Activated T-cell treated with anti-CD3 and anti-CD28 coated beads, Interleukin-2, amount 50 U/mL, for 72 hours (primary cell): ENCODE measurements at regions not wholly inside any gene's neighbourhood (a gene's known extent, or its start where the extent isn't known, plus 50 kb on each side); places are given as distances from the start of the nearest gene placed in this dataset.

ENCODE experiments used
- ATAC-seq, 2 donors: fragments of 150-1000 bp; cut with Tn5 transposase; replicated peaks in 1 of 2; 2 replicates each; pipeline ENCODE4 v1.10.0; 2021; ENCODE audit warnings: moderate library complexity in 2 of 2, mild to moderate bottlenecking in 1 of 2
- DNase-seq, 2 donors: peaks; one replicate each; pipeline ENCODE4 v3.0.0; 2021 to 2022; ENCODE audit warnings: mixed read lengths in 1 of 2
- H3K27ac Mint-ChIP-seq: one replicate; pipeline ENCODE4 v1.8.0; 2022; ENCODE audit warnings: mild to moderate bottlenecking, moderate library complexity, mixed read lengths
- H3K27me3 Mint-ChIP-seq: one replicate; pipeline ENCODE4 v1.8.0; 2022; ENCODE audit warnings: low read depth, mixed read lengths
- H3K36me3 Mint-ChIP-seq, 2 donors: one replicate each; pipeline ENCODE4 v1.8.0; 2022; ENCODE audit warnings: mixed read lengths in 2 of 2, mild to moderate bottlenecking in 1 of 2; ENCODE audit not compliant: insufficient read depth in 2 of 2
- H3K4me1 Mint-ChIP-seq: one replicate; pipeline ENCODE4 v1.8.0; 2022; ENCODE audit warnings: low read depth, mixed read lengths
- H3K4me3 Mint-ChIP-seq, 2 donors: one replicate each; pipeline ENCODE4 v1.8.0; 2022; ENCODE audit warnings: mild to moderate bottlenecking in 2 of 2, mixed read lengths in 2 of 2, moderate library complexity in 2 of 2
- H3K9me3 Mint-ChIP-seq, 2 donors: one replicate each; pipeline ENCODE4 v1.8.0; 2022; ENCODE audit warnings: mixed read lengths in 2 of 2

- Mint-ChIP-seq H3K4me1 (peaks cover 6% of the 10 kb centered on the region), H3K27me3 (peaks cover 52% of the 10 kb centered on the region), H3K4me3 (no peak overlapping the region), H3K27ac (no peak overlapping the region), H3K36me3 (peaks cover 0 to 1% of the 10 kb centered on the region in 2 donors), H3K9me3 (peaks cover 0 to 1% of the 10 kb centered on the region in 2 donors)
- ATAC-seq (no peak), DNase-seq (no peak)
Measured at GRCh38 chr7:28346676-28347363, 65.5 kb upstream of the CREB5 start.

- H3K4me1 Mint-ChIP-seq: peaks cover 6% of the 10 kb centered on the region
- H3K36me3 Mint-ChIP-seq: peaks cover 0 to 1% of the 10 kb centered on the region in 2 donors
- ATAC-seq (no peak), DNase-seq (no peak)
- no peak overlapping the region for H3K4me3 Mint-ChIP-seq
- peaks cover 0 to 1% of the 10 kb centered on the region in 2 donors for H3K9me3 Mint-ChIP-seq
- H3K27me3 Mint-ChIP-seq: peaks cover 47% of the 10 kb centered on the region
- no peak overlapping the region for H3K27ac Mint-ChIP-seq
Measured at GRCh38 chr7:28347475-28348318, 64.6 kb upstream of the CREB5 start.

GRCh38 chr7:28348636-28349035 lies 63.7 kb upstream of the CREB5 start:
- DNase-seq (no peak), ATAC-seq (no peak)
- H3K9me3 Mint-ChIP-seq: no peaks in the 10 kb centered on the region
- peaks cover 0 to 1% of the 10 kb centered on the region in 2 donors for H3K36me3 Mint-ChIP-seq
- H3K4me1 Mint-ChIP-seq: peaks cover 6% of the 10 kb centered on the region
- H3K27ac Mint-ChIP-seq: no peak overlapping the region
- no peak overlapping the region for H3K4me3 Mint-ChIP-seq
- peaks cover 41% of the 10 kb centered on the region for H3K27me3 Mint-ChIP-seq

GRCh38 chr7:28349637-28350036 lies 62.7 kb upstream of the CREB5 start:
- ATAC-seq (no peak), DNase-seq (no peak)
- peaks cover 6% of the 10 kb centered on the region for H3K4me1 Mint-ChIP-seq
- no peaks in the 10 kb centered on the region for H3K9me3 Mint-ChIP-seq
- H3K4me3 Mint-ChIP-seq: no peak overlapping the region
- H3K36me3 Mint-ChIP-seq: no peaks in the 10 kb centered on the region
- H3K27me3 Mint-ChIP-seq: peaks cover 34% of the 10 kb centered on the region
- no peak overlapping the region for H3K27ac Mint-ChIP-seq

- Mint-ChIP-seq H3K27me3 (peaks cover 28% of the 10 kb centered on the region), H3K9me3 (no peaks in the 10 kb centered on the region), H3K4me1 (peaks cover under 1% of the 10 kb centered on the region), H3K4me3 (no peak overlapping the region), H3K27ac (no peak overlapping the region), H3K36me3 (no peaks in the 10 kb centered on the region)
- DNase-seq: no peak
- no peak for ATAC-seq
Measured at GRCh38 chr7:28350662-28351061, 61.7 kb upstream of the CREB5 start.

- H3K36me3 Mint-ChIP-seq: no peaks in the 10 kb centered on the region
- no peaks in the 10 kb centered on the region for H3K4me1 Mint-ChIP-seq
- peaks cover 22% of the 10 kb centered on the region for H3K27me3 Mint-ChIP-seq
- H3K27ac Mint-ChIP-seq: no peak overlapping the region
- no peaks in the 10 kb centered on the region for H3K9me3 Mint-ChIP-seq
- no peak for DNase-seq
- no peak overlapping the region for H3K4me3 Mint-ChIP-seq
- ATAC-seq: no peak
Measured at GRCh38 chr7:28351450-28351849, 60.9 kb upstream of the CREB5 start.

GRCh38 chr7:28354601-28355402 lies 57.5 kb upstream of the CREB5 start:
- Mint-ChIP-seq H3K4me3 (no peak overlapping the region), H3K4me1 (peaks cover 7% of the 10 kb centered on the region), H3K9me3 (no peaks in the 10 kb centered on the region), H3K27ac (no peak overlapping the region), H3K27me3 (peaks cover 24% of the 10 kb centered on the region), H3K36me3 (no peaks in the 10 kb centered on the region)
- DNase-seq (no peak), ATAC-seq (no peak)

GRCh38 chr7:28355635-28356319 lies 56.5 kb upstream of the CREB5 start:
- Mint-ChIP-seq H3K4me1 (peaks cover 7% of the 10 kb centered on the region), H3K4me3 (no peak overlapping the region), H3K27ac (no peak overlapping the region), H3K36me3 (no peaks in the 10 kb centered on the region), H3K27me3 (peaks cover 18% of the 10 kb centered on the region), H3K9me3 (no peaks in the 10 kb centered on the region)
- DNase-seq (no peak), ATAC-seq (no peak)

GRCh38 chr7:28356619-28357018 lies 55.7 kb upstream of the CREB5 start:
- no peak for DNase-seq
- no peak overlapping the region for H3K27ac Mint-ChIP-seq
- no peak overlapping the region for H3K4me3 Mint-ChIP-seq
- no peaks in the 10 kb centered on the region for H3K9me3 Mint-ChIP-seq
- no peak for ATAC-seq
- H3K36me3 Mint-ChIP-seq: no peaks in the 10 kb centered on the region
- peaks cover 9% of the 10 kb centered on the region for H3K27me3 Mint-ChIP-seq
- peaks cover 7% of the 10 kb centered on the region for H3K4me1 Mint-ChIP-seq

- no peaks in the 10 kb centered on the region for H3K9me3 Mint-ChIP-seq
- no peak overlapping the region for H3K4me3 Mint-ChIP-seq
- DNase-seq (no peak), ATAC-seq (peak in 1 of 2 donors; percentile 54)
- H3K27ac Mint-ChIP-seq: no peak overlapping the region
- H3K36me3 Mint-ChIP-seq: no peaks in the 10 kb centered on the region
- peaks cover 9% of the 10 kb centered on the region for H3K27me3 Mint-ChIP-seq
- peaks cover 7% of the 10 kb centered on the region for H3K4me1 Mint-ChIP-seq
Measured at GRCh38 chr7:28358423-28358868, 53.9 kb upstream of the CREB5 start.

GRCh38 chr7:28360739-28361138 lies 51.6 kb upstream of the CREB5 start:
- peaks cover 10 to 12% of the 10 kb centered on the region in 2 donors for H3K9me3 Mint-ChIP-seq
- peaks cover 23% of the 10 kb centered on the region for H3K27me3 Mint-ChIP-seq
- no peak overlapping the region for H3K27ac Mint-ChIP-seq
- peaks cover 7% of the 10 kb centered on the region for H3K4me1 Mint-ChIP-seq
- ATAC-seq: no peak
- H3K4me3 Mint-ChIP-seq: no peak overlapping the region
- no peak for DNase-seq
- peaks cover 8 to 10% of the 10 kb centered on the region in 2 donors for H3K36me3 Mint-ChIP-seq

GRCh38 chr7:28361551-28361950 lies 50.8 kb upstream of the CREB5 start:
- peaks cover 24% of the 10 kb centered on the region for H3K27me3 Mint-ChIP-seq
- no peak overlapping the region for H3K27ac Mint-ChIP-seq
- DNase-seq (no peak), ATAC-seq (no peak)
- H3K4me3 Mint-ChIP-seq: no peak overlapping the region
- H3K36me3 Mint-ChIP-seq: peaks cover 8 to 10% of the 10 kb centered on the region in 2 donors
- H3K4me1 Mint-ChIP-seq: peaks cover 7% of the 10 kb centered on the region
- H3K9me3 Mint-ChIP-seq: peaks cover 10 to 12% of the 10 kb centered on the region in 2 donors
